GM12878 (cell line): ENCODE measurements at regions not wholly inside any gene's neighbourhood (a gene's known extent, or its start where the extent isn't known, plus 50 kb on each side); places are given as distances from the start of the nearest gene placed in this dataset.

ENCODE experiments used
- ATAC-seq: fragments of 200-7000 bp; cut with Tn5 transposase; 3 replicates; pipeline ENCODE4 v1.9.1; 2020; ENCODE audit warnings: mild to moderate bottlenecking, moderate library complexity
- BruUV-seq: library from RNA; stranded (reverse); fragments of 400-500 nt; replicated peaks from 2 replicates; lab custom pipeline; 2021; lab: Mats Ljungman, UMichigan
- CTCF ChIA-PET: fragments of 300-600 bp; sonication (Branson Sonifier 250); formaldehyde crosslinking; extraction: SDS; loops from one replicate; lab custom pipeline; 2021; ENCODE audit warnings: inconsistent platforms; lab: Yijun Ruan, JAX
- POLR2A ChIA-PET: fragments of 350-600 bp; formaldehyde crosslinking; extraction: SDS; loops from one replicate; lab custom pipeline; 2021; ENCODE audit warnings: inconsistent platforms; lab: Charles Lee
- RAD21 ChIA-PET: fragments of 300-600 bp; sonication (Branson Sonifier 250); formaldehyde crosslinking; loops from one replicate; lab custom pipeline; 2023; ENCODE audit warnings: antibody characterized with exemption; ENCODE audit not compliant: unreplicated experiment; lab: Charles Lee
- SMC1A ChIA-PET: fragments of 300-600 bp; sonication (Branson Sonifier 250); formaldehyde crosslinking; loops from one replicate; lab custom pipeline; 2023; ENCODE audit not compliant: unreplicated experiment, uncharacterized antibody; lab: Charles Lee
- DNase-seq: peaks from one replicate; pipeline ENCODE4 v3.0.0-alpha.2; 2011; ENCODE audit warnings: low read depth, low spot score
- FAIRE-seq: peaks from 3 replicates; lab custom pipeline; 2011; peaks lifted over from hg19 to GRCh38; lab: Jason Lieb, UNC
- H2AFZ ChIP-seq: 2 replicates; pipeline ENCODE4 v1.6.0; 2011; ENCODE audit warnings: low read depth, low read length, control low read depth; ENCODE audit not compliant: control insufficient read depth
- H3K27ac ChIP-seq: 2 replicates; pipeline ENCODE4 v1.5.1; 2011; ENCODE audit warnings: control low read depth; ENCODE audit not compliant: control insufficient read depth, insufficient read depth
- H3K27me3 ChIP-seq, 2 experiments: replicated peaks in 1 of 2; 2 replicates each; pipeline versions ENCODE4 v1.6.0 to v1.6.1; 2011; ENCODE audit warnings: low read length in 1 of 2; ENCODE audit not compliant: control insufficient read depth in 2 of 2, insufficient read depth in 2 of 2
- H3K36me3 ChIP-seq, 2 experiments: 2 replicates each; pipeline ENCODE4 v1.5.1; 2011; ENCODE audit warnings: low read length in 1 of 2; ENCODE audit not compliant: control insufficient read depth in 2 of 2, insufficient read depth in 2 of 2
- H3K4me1 ChIP-seq: 2 replicates; pipeline ENCODE4 v1.6.1; 2011; ENCODE audit warnings: mild to moderate bottlenecking, low read length, moderate library complexity, mixed read lengths; ENCODE audit not compliant: control insufficient read depth, insufficient read depth
- H3K4me2 ChIP-seq: 2 replicates; pipeline ENCODE4 v1.6.0; 2011; ENCODE audit warnings: control low read depth; ENCODE audit not compliant: control insufficient read depth, insufficient read depth
- H3K4me3 ChIP-seq: fragments of 200-600 bp; sonication (generic); 2 replicates; pipeline ENCODE4 v1.5.1; 2016
- H3K79me2 ChIP-seq: 2 replicates; pipeline ENCODE4 v1.6.0; 2011; ENCODE audit warnings: low read length; ENCODE audit not compliant: control insufficient read depth, insufficient read depth
- H3K9ac ChIP-seq: 2 replicates; pipeline ENCODE4 v1.8.0; 2011; ENCODE audit warnings: low read length, control low read depth, mixed read lengths; ENCODE audit not compliant: control insufficient read depth, insufficient read depth
- H3K9me3 ChIP-seq: replicated peaks from 3 replicates; pipeline ENCODE4 v1.5.1; 2011; ENCODE audit warnings: mild to moderate bottlenecking, low read length; ENCODE audit not compliant: control insufficient read depth, insufficient read depth
- H4K20me1 ChIP-seq: 2 replicates; pipeline ENCODE4 v1.6.0; 2011; ENCODE audit not compliant: control insufficient read depth, insufficient read depth
- ASH2L ChIP-seq: fragments of 300-600, 200-600 bp; sonication (generic); IDR thresholded peaks from 2 replicates; pipeline ENCODE4 v1.6.1; 2017; ENCODE audit warnings: low read depth, mild to moderate bottlenecking, borderline replicate concordance
- CREB1 ChIP-seq: IDR thresholded peaks from 2 replicates; pipeline ENCODE4 v1.6.1; 2012; ENCODE audit warnings: low read depth, mild to moderate bottlenecking, inconsistent platforms
- E4F1 ChIP-seq: fragments of 450-650 bp; IDR thresholded peaks from 2 replicates; pipeline ENCODE4 v1.6.1; 2018; ENCODE audit warnings: borderline replicate concordance, mild to moderate bottlenecking; ENCODE audit not compliant: partially characterized antibody
- EED ChIP-seq: sonication (generic); IDR thresholded peaks from 2 replicates; pipeline ENCODE4 v1.6.1; 2016; ENCODE audit warnings: antibody characterized with exemption, low read depth
- EP300 ChIP-seq, 2 experiments: fragments of 150-350 bp in 1 of 2; IDR thresholded peaks; 2 replicates each; pipeline ENCODE4 v1.6.1; 2011 to 2012; ENCODE audit warnings: low read depth in 2 of 2, low read length in 2 of 2, borderline replicate concordance in 1 of 2, improper control_type of control experiment in 1 of 2, inconsistent platforms in 1 of 2; ENCODE audit not compliant: control insufficient read depth in 1 of 2
- ESRRA ChIP-seq: IDR thresholded peaks from 2 replicates; pipeline ENCODE4 v1.6.1; 2012; ENCODE audit warnings: mild to moderate bottlenecking, low read length, improper control_type of control experiment
- IRF5 ChIP-seq: fragments of 450-650 bp; IDR thresholded peaks from 2 replicates; pipeline ENCODE4 v1.6.1; 2017; ENCODE audit warnings: borderline replicate concordance
- MTA2 ChIP-seq: fragments of 450-650 bp; IDR thresholded peaks from 2 replicates; pipeline ENCODE4 v1.6.1; 2016; ENCODE audit warnings: low read depth, mild to moderate bottlenecking, moderate library complexity
- NR2F1 ChIP-seq: fragments of 450-650 bp; conservative IDR thresholded peaks from 2 replicates; pipeline ENCODE4 v1.6.1; 2017; ENCODE audit warnings: mild to moderate bottlenecking
- NRF1 ChIP-seq: conservative IDR thresholded peaks from 2 replicates; pipeline ENCODE4 v1.6.1; 2011; ENCODE audit warnings: mild to moderate bottlenecking, low read depth, low read length, improper control_type of control experiment
- POU2F2 ChIP-seq: IDR thresholded peaks from 3 replicates; pipeline ENCODE4 v1.6.1; 2011; ENCODE audit warnings: low read depth, mild to moderate bottlenecking, low read length, borderline replicate concordance
- RAD21 ChIP-seq: IDR thresholded peaks from 2 replicates; pipeline ENCODE4 v1.6.1; 2011; ENCODE audit warnings: mild to moderate bottlenecking, low read depth, low read length, moderate library complexity; ENCODE audit not compliant: insufficient read depth
- SIN3A ChIP-seq: IDR thresholded peaks from 2 replicates; pipeline ENCODE4 v1.6.1; 2012; ENCODE audit warnings: low read depth, low read length, improper control_type of control experiment
- SMARCA5 ChIP-seq: fragments of 450-650 bp; IDR thresholded peaks from 2 replicates; pipeline ENCODE4 v1.6.1; 2017; ENCODE audit warnings: mild to moderate bottlenecking
- SMC3 ChIP-seq: IDR thresholded peaks from 2 replicates; pipeline ENCODE4 v1.6.1; 2011; ENCODE audit warnings: low read length, improper control_type of control experiment, borderline replicate concordance
- SREBF2 ChIP-seq: IDR thresholded peaks from 2 replicates; pipeline ENCODE4 v1.6.1; 2012; ENCODE audit warnings: mild to moderate bottlenecking, low read length
- USF2 ChIP-seq: IDR thresholded peaks from 2 replicates; pipeline ENCODE4 v1.6.1; 2011; ENCODE audit warnings: low read depth, low read length, improper control_type of control experiment, borderline replicate concordance
- ZNF207 ChIP-seq: fragments of 450-650 bp; IDR thresholded peaks from 2 replicates; pipeline ENCODE4 v1.6.1; 2014; ENCODE audit warnings: antibody characterized with exemption, mild to moderate bottlenecking, borderline replicate concordance
- ZNF24 ChIP-seq: fragments of 450-650 bp; IDR thresholded peaks from 2 replicates; pipeline ENCODE4 v1.6.1; 2017; ENCODE audit warnings: antibody characterized with exemption, mild to moderate bottlenecking
- WGBS: methylation state at CpG from one replicate; pipeline ENCODE4 v1.1.6; 2016; ENCODE audit warnings: low lambda C conversion rate; ENCODE audit not compliant: insufficient replicate concordance, insufficient coverage; ENCODE audit errors: missing lambda C conversion rate; 5-methylcytosine and 5-hydroxymethylcytosine counted together
- in situ Hi-C: fragments of 300-500 bp; cut with MboI; formaldehyde crosslinking; loops from 9 replicates; pipeline ENCODE4 v1.14.3; 2018; ENCODE audit warnings: mixed read lengths
- intact Hi-C: fragments of 100-400 bp; cut with micrococcal nuclease; formaldehyde crosslinking; loops from one replicate; pipeline ENCODE4 v1.14.2; 2022; ENCODE audit not compliant: unreplicated experiment
- TF ChIP-seq, protein P1 (sequence below): fragments of 450-650 bp; IDR thresholded peaks from 2 replicates; pipeline ENCODE4 v1.6.1; 2017; ENCODE audit warnings: mild to moderate bottlenecking, low read depth, inconsistent platforms; ENCODE audit not compliant: poor library complexity, severe bottlenecking

DNA sequence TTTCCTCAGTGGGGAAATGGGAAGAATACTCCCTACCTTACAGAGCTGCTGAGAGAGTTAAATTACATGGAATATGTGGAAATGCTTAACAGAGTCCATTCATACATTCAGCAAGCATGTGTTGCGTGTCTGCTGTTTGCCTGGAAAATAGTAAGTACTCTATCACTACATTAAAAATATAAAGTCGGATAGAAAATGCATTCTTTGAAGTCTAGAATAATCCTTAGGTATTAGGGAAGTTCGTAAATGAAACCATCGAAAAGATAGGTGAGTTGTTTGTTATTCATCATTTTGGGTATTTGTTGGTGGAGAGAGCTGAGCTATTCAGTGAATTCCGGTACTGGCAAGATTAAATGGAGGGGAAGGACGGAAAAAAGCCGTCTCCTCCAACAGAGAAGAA lies 200.1 kb downstream of the OPA1 start:
- in situ Hi-C loops, result no loop called here

More for the DNA sequence above, 200.1 kb downstream of the OPA1 start:
- TF ChIP-seq ZNF207, result no peak
- TF ChIP-seq RAD21, result no peak
- TF ChIP-seq E4F1, result no peak
- TF ChIP-seq EP300 (IDR thresholded peaks at IDR 0.05; ENCODE audit: borderline replicate concordance in 1 of 2, control insufficient read depth in 1 of 2, low read depth in 2 of 2, low read length in 2 of 2), result no peak
- no peak for TF ChIP-seq NR2F1
- TF ChIP-seq IRF5, result no peak
- TF ChIP-seq, protein P1, sequence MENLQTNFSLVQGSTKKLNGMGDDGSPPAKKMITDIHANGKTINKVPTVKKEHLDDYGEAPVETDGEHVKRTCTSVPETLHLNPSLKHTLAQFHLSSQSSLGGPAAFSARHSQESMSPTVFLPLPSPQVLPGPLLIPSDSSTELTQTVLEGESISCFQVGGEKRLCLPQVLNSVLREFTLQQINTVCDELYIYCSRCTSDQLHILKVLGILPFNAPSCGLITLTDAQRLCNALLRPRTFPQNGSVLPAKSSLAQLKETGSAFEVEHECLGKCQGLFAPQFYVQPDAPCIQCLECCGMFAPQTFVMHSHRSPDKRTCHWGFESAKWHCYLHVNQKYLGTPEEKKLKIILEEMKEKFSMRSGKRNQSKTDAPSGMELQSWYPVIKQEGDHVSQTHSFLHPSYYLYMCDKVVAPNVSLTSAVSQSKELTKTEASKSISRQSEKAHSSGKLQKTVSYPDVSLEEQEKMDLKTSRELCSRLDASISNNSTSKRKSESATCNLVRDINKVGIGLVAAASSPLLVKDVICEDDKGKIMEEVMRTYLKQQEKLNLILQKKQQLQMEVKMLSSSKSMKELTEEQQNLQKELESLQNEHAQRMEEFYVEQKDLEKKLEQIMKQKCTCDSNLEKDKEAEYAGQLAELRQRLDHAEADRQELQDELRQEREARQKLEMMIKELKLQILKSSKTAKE, result no peak
- no peak for TF ChIP-seq ESRRA
- no peak for TF ChIP-seq CREB1
- TF ChIP-seq USF2, result no peak
- TF ChIP-seq SIN3A, result no peak
- TF ChIP-seq POU2F2, result no peak
- no peak for TF ChIP-seq MTA2
- no peak for TF ChIP-seq SREBF2
- TF ChIP-seq EED, result no peak
- TF ChIP-seq SMC3, result no peak
- TF ChIP-seq ZNF24, result no peak
- TF ChIP-seq SMARCA5, result no peak
- no peak for TF ChIP-seq ASH2L
- TF ChIP-seq NRF1, result no peak
- ChIA-PET POLR2A (no interaction called here), CTCF (interaction anchor here (0.7 to 1.0 kb wide), 3 partner anchors 8 to 127 kb away, joined by 3 read pairs; no protein-coding TSS in a partner anchor), SMC1A (interaction anchor here (0.7 kb wide), 1 partner anchor 792 kb away, joined by 3 read pairs; no protein-coding TSS in a partner anchor), RAD21 (no interaction called here)
- Histone ChIP-seq H3K4me2 (no peak overlapping the region), H3K4me1 (no peaks in the 10 kb centered on the region), H3K36me3 (no peaks in the 10 kb centered on the region), H3K9me3 (no peaks in the 10 kb centered on the region), H3K79me2 (no peaks in the 10 kb centered on the region), H3K4me3 (no peak overlapping the region), H4K20me1 (no peaks in the 10 kb centered on the region), H2AFZ (no peak overlapping the region), H3K27me3 (no peaks in the 10 kb centered on the region), H3K9ac (no peak overlapping the region), H3K27ac (no peak overlapping the region)
- FAIRE-seq (no peak), DNase-seq (no peak), ATAC-seq (no peak)
- BruUV-seq, result no TSS peak
- whole genome bisulfite sequencing, result 40% methylated on average over 7 of the region's 7 CpGs
- intact Hi-C loops, result no loop called here
